GM12878 (cell line): ENCODE measurements at regions not wholly inside any gene's neighbourhood (a gene's known extent, or its start where the extent isn't known, plus 50 kb on each side); places are given as distances from the start of the nearest gene placed in this dataset.
"Not testable (repeated sequence)": the region's sequence is repeated elsewhere in the genome, so short reads cannot be mapped to it uniquely, and the experiment has no call there.

Source experiments
- BACH1 ChIP-seq: fragments of 450-650 bp; IDR thresholded peaks from 2 replicates; pipeline ENCODE4 v1.6.1; 2017; ENCODE audit warnings: mild to moderate bottlenecking, borderline replicate concordance
- CHD2 ChIP-seq: IDR thresholded peaks from 2 replicates; pipeline ENCODE4 v1.6.1; 2011; ENCODE audit warnings: low read depth, low read length, improper control_type of control experiment, borderline replicate concordance
- EGR1 ChIP-seq, 2 experiments: IDR thresholded peaks; 1 replicate in 1 of 2; 2 replicates in 1 of 2; pipeline ENCODE4 v1.6.1; 2011 to 2012; ENCODE audit warnings: low read depth in 2 of 2, low read length in 2 of 2, borderline replicate concordance in 1 of 2, mild to moderate bottlenecking in 1 of 2, moderate library complexity in 1 of 2
- EZH2 ChIP-seq: IDR thresholded peaks from 2 replicates; pipeline ENCODE4 v1.6.1; 2012; ENCODE audit warnings: low read depth, mild to moderate bottlenecking, control low read depth, inconsistent platforms, low read length, borderline replicate concordance; ENCODE audit not compliant: control insufficient read depth
- MXI1 ChIP-seq: fragments of 150-350 bp; IDR thresholded peaks from 2 replicates; pipeline ENCODE4 v1.6.1; 2011; ENCODE audit warnings: low read depth, mild to moderate bottlenecking, inconsistent platforms, low read length, improper control_type of control experiment
- POLR2A ChIP-seq: IDR thresholded peaks from 2 replicates; pipeline ENCODE4 v1.6.1; 2011; ENCODE audit warnings: low read depth, mild to moderate bottlenecking, low read length
- REST ChIP-seq: IDR thresholded peaks from 2 replicates; pipeline ENCODE4 v1.6.1; 2012; ENCODE audit warnings: mild to moderate bottlenecking, low read depth, low read length
- SP1 ChIP-seq: IDR thresholded peaks from one replicate; pipeline ENCODE4 v1.6.1; 2011; ENCODE audit warnings: low read depth, low read length
- YY1 ChIP-seq: IDR thresholded peaks from 2 replicates; pipeline ENCODE4 v1.6.1; 2011; ENCODE audit warnings: low read depth, mild to moderate bottlenecking, low read length
- TF ChIP-seq, protein P1 (sequence below): fragments of 450-650 bp; IDR thresholded peaks from 2 replicates; pipeline ENCODE4 v1.6.1; 2014; ENCODE audit warnings: mild to moderate bottlenecking
- TF ChIP-seq, protein P2 (sequence below), 3 experiments: IDR thresholded peaks in 2 of 3; conservative IDR thresholded peaks in 1 of 3; 2 replicates each; pipeline ENCODE4 v1.5.1; 2011; ENCODE audit warnings: low read depth in 3 of 3, low read length in 3 of 3, mild to moderate bottlenecking in 3 of 3, control low read depth in 2 of 3, moderate library complexity in 2 of 3, inconsistent platforms in 1 of 3, mixed read lengths in 1 of 3; ENCODE audit not compliant: control insufficient read depth in 2 of 3, insufficient read depth in 1 of 3; ENCODE audit errors: extremely low read depth in 1 of 3

DNA sequence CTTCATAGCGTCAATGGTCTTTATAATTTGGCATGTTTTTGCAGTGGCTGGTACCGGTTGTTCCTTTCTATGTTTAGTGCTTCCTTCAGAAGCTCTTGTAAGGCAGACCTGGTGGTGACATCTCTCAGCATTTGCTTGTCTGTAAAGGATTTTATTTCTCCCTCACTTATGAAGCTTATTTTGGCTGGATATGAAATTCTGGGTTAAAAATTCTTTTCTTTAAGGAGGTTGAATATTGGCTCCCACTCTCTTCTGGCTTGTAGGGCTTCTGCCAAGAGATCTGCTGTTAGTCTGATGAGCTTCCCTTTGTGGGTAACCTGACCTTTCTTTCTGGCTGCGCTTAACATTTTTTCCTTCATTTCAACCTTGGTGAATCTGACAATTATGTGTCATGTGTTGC, 250.0 kb upstream of the CTNNB1 start:
- TF ChIP-seq BACH1; CHD2; YY1; POLR2A; EZH2; MXI1; SP1; REST; EGR1 (IDR thresholded peaks at IDR 0.05; ENCODE audit: borderline replicate concordance in 1 of 2, low read depth in 2 of 2, low read length in 2 of 2): not testable (repeated sequence)
- TF ChIP-seq, protein P1, sequence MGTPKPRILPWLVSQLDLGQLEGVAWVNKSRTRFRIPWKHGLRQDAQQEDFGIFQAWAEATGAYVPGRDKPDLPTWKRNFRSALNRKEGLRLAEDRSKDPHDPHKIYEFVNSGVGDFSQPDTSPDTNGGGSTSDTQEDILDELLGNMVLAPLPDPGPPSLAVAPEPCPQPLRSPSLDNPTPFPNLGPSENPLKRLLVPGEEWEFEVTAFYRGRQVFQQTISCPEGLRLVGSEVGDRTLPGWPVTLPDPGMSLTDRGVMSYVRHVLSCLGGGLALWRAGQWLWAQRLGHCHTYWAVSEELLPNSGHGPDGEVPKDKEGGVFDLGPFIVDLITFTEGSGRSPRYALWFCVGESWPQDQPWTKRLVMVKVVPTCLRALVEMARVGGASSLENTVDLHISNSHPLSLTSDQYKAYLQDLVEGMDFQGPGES = not testable (repeated sequence)
- TF ChIP-seq, protein P2, sequence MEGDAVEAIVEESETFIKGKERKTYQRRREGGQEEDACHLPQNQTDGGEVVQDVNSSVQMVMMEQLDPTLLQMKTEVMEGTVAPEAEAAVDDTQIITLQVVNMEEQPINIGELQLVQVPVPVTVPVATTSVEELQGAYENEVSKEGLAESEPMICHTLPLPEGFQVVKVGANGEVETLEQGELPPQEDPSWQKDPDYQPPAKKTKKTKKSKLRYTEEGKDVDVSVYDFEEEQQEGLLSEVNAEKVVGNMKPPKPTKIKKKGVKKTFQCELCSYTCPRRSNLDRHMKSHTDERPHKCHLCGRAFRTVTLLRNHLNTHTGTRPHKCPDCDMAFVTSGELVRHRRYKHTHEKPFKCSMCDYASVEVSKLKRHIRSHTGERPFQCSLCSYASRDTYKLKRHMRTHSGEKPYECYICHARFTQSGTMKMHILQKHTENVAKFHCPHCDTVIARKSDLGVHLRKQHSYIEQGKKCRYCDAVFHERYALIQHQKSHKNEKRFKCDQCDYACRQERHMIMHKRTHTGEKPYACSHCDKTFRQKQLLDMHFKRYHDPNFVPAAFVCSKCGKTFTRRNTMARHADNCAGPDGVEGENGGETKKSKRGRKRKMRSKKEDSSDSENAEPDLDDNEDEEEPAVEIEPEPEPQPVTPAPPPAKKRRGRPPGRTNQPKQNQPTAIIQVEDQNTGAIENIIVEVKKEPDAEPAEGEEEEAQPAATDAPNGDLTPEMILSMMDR (IDR thresholded peaks at IDR 0.05 in 2 of 3, conservative IDR thresholded peaks at IDR 0.05 in 1 of 3; ENCODE audit: control insufficient read depth in 2 of 3, extremely low read depth in 1 of 3, insufficient read depth in 1 of 3, low read depth in 3 of 3, low read length in 3 of 3) = not testable (repeated sequence)
